ENCODE measurements at regions not wholly inside any gene's neighbourhood (a gene's known extent, or its start where the extent isn't known, plus 50 kb on each side); places are given as distances from the start of the nearest gene placed in this dataset.

- Histone ChIP-seq H3K4me2 (ENCODE audit: low read length) (no peak overlapping the region), H3K9ac (ENCODE audit: low read length) (no peak overlapping the region), H3K4me3 (replicated peaks in 1 of 2; ENCODE audit: low read depth in 1 of 2, low read length in 2 of 2) (no peak overlapping the region), H3K27ac (ENCODE audit: low read depth, low read length) (no peak overlapping the region), H3K36me3 (ENCODE audit: control insufficient read depth in 1 of 2, insufficient read depth in 2 of 2, low read length in 2 of 2) (no peaks in the 10 kb centered on the region), H2AFZ (ENCODE audit: low read depth, low read length, poor library complexity, severe bottlenecking) (no peak overlapping the region), H4K20me1 (ENCODE audit: insufficient read depth) (no peaks in the 10 kb centered on the region), H3K9me3 (ENCODE audit: control insufficient read depth in 1 of 2, insufficient read depth in 1 of 2, low read depth in 1 of 2, low read length in 2 of 2) (peaks cover 0 to 8% of the 10 kb centered on the region in 2 experiments; a peak in 1 of 4 replicates), H3K27me3 (ENCODE audit: insufficient read depth, low read length) (no peaks in the 10 kb centered on the region), H3K4me1 (ENCODE audit: control insufficient read depth in 1 of 2, insufficient read depth in 2 of 2, low read length in 2 of 2) (no peaks in the 10 kb centered on the region), H3K79me2 (ENCODE audit: insufficient read depth, low read length) (no peaks in the 10 kb centered on the region), H3K9me2 (ENCODE audit: insufficient read depth) (no peaks in the 10 kb centered on the region)
- TF ChIP-seq EZH2phosphoT487 (IDR thresholded peaks at IDR 0.05; ENCODE audit: borderline replicate concordance) (no peak), CBX3 (IDR thresholded peaks at IDR 0.05; ENCODE audit: low read depth) (no peak), REST (IDR thresholded peaks at IDR 0.05; ENCODE audit: low read depth) (no peak), SP1 (IDR thresholded peaks at IDR 0.05; ENCODE audit: low read depth) (no peak), FOSL1 (IDR thresholded peaks at IDR 0.05; ENCODE audit: low read depth) (no peak), CEBPB (IDR thresholded peaks at IDR 0.05; ENCODE audit: low read depth) (no peak), ATF3 (IDR thresholded peaks at IDR 0.05) (no peak), MAX (IDR thresholded peaks at IDR 0.05) (no peak), EZH2 (IDR thresholded peaks at IDR 0.05) (no peak), ZBTB33 (IDR thresholded peaks at IDR 0.05; ENCODE audit: extremely low read depth, insufficient replicate concordance, low read length) (no peak)
- ChIA-PET RAD21 (ENCODE audit: low non-redundant PET in 1 of 2, low total read pairs in 2 of 2, uncharacterized antibody in 2 of 2, unreplicated experiment in 2 of 2) (no interaction called here), CTCF (no interaction called here), POLR2A (no interaction called here)
- no TSS peak for BruUV-seq (replicated peaks)
- DNase-seq (ENCODE audit: low read depth, low spot score) (no peak), ATAC-seq (no peak)
- intact Hi-C loops (cut with micrococcal nuclease) = no loop called here
Observed at GRCh38 chr5:161036296-161036695, 184.3 kb upstream of the ATP10B start.

All from HCT116 (cell line).